ENCODE measurements at regions not wholly inside any gene's neighbourhood (a gene's known extent, or its start where the extent isn't known, plus 50 kb on each side); places are given as distances from the start of the nearest gene placed in this dataset.

- TF ChIP-seq POLR2A (IDR thresholded peaks at IDR 0.05) = no peak
- TF ChIP-seq CTCF (IDR thresholded peaks at IDR 0.05) = no peak
Observed at GRCh38 chr9:107989544-107989943, 500.0 kb upstream of the KLF4 start.
